Osteoblast (primary cell): ENCODE measurements at regions not wholly inside any gene's neighbourhood (a gene's known extent, or its start where the extent isn't known, plus 50 kb on each side); places are given as distances from the start of the nearest gene placed in this dataset.

Source experiments
- DNase-seq: peaks from one replicate; pipeline ENCODE4 v3.0.0; 2011; ENCODE audit warnings: low spot score, mixed read lengths; ENCODE audit not compliant: insufficient read length; ENCODE audit errors: missing footprints
- H2AFZ ChIP-seq: 2 replicates; pipeline ENCODE4 v1.6.0; 2011; ENCODE audit warnings: mild to moderate bottlenecking, low read length
- H3K27ac ChIP-seq: 2 replicates; pipeline ENCODE4 v1.5.1; 2011; ENCODE audit warnings: mild to moderate bottlenecking, low read depth, low read length, moderate library complexity
- H3K27me3 ChIP-seq: 2 replicates; pipeline ENCODE4 v1.6.0; 2012; ENCODE audit warnings: mild to moderate bottlenecking, control low read depth, inconsistent platforms, low read length, moderate library complexity; ENCODE audit not compliant: insufficient read depth
- H3K36me3 ChIP-seq: 2 replicates; pipeline ENCODE4 v1.5.1; 2011; ENCODE audit warnings: mild to moderate bottlenecking, low read length, control low read depth, moderate library complexity; ENCODE audit not compliant: insufficient read depth
- H3K4me1 ChIP-seq: 2 replicates; pipeline ENCODE4 v1.5.1; 2011; ENCODE audit warnings: mild to moderate bottlenecking, low read length, control low read depth, moderate library complexity; ENCODE audit not compliant: insufficient read depth
- H3K4me2 ChIP-seq: 2 replicates; pipeline ENCODE4 v1.6.0; 2011; ENCODE audit warnings: mild to moderate bottlenecking, low read length; ENCODE audit not compliant: insufficient read depth
- H3K4me3 ChIP-seq: fragments of 200-600 bp; sonication (generic); 3 replicates; pipeline ENCODE4 v1.5.1; 2012; ENCODE audit warnings: mild to moderate bottlenecking, low read length, inconsistent platforms; ENCODE audit not compliant: insufficient read depth
- H3K79me2 ChIP-seq: 2 replicates; pipeline ENCODE4 v1.6.0; 2012; ENCODE audit warnings: mild to moderate bottlenecking, low read length, control low read depth, inconsistent platforms; ENCODE audit not compliant: insufficient read depth
- H3K9me3 ChIP-seq: 2 replicates; pipeline ENCODE4 v1.5.1; 2011; ENCODE audit warnings: low read depth, low read length, control low read depth
- H4K20me1 ChIP-seq: 2 replicates; pipeline ENCODE4 v1.6.0; 2012; ENCODE audit warnings: mild to moderate bottlenecking, low read length, control low read depth; ENCODE audit not compliant: insufficient read depth
- TF ChIP-seq, protein P1 (sequence below): IDR thresholded peaks from 2 replicates; pipeline ENCODE4 v1.5.1; 2011; ENCODE audit warnings: mild to moderate bottlenecking, low read depth, low read length, moderate library complexity; ENCODE audit errors: extremely low read depth

DNA sequence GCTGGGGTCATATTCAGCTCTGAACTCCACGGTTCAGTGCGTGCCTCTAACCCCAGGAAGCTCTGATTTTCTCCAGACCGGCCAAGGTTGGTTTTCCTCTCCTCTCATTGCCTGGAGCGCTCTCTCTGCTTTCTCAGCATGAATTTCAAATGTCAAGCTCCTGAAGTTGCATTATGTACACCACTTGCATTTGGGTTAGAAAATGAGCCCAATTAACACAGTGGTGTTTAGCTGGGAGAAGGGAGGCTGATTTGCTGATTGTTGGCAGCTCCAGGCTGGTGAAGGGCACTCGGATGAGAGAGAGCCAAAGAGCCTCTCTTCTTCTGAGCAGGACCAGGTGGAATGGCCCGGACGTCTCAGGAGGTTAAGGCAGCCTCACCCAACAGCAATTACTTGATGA is 570.9 kb downstream of the VRK1 start:
- Histone ChIP-seq H3K36me3 (no peaks in the 10 kb centered on the region), H2AFZ (no peak overlapping the region), H3K4me2 (no peak overlapping the region), H3K4me1 (no peaks in the 10 kb centered on the region), H3K27me3 (no peaks in the 10 kb centered on the region), H3K9me3 (no peaks in the 10 kb centered on the region), H3K4me3 (no peak overlapping the region), H3K79me2 (no peaks in the 10 kb centered on the region), H4K20me1 (no peaks in the 10 kb centered on the region), H3K27ac (no peak overlapping the region)
- no peak for DNase-seq
- TF ChIP-seq, protein P1, sequence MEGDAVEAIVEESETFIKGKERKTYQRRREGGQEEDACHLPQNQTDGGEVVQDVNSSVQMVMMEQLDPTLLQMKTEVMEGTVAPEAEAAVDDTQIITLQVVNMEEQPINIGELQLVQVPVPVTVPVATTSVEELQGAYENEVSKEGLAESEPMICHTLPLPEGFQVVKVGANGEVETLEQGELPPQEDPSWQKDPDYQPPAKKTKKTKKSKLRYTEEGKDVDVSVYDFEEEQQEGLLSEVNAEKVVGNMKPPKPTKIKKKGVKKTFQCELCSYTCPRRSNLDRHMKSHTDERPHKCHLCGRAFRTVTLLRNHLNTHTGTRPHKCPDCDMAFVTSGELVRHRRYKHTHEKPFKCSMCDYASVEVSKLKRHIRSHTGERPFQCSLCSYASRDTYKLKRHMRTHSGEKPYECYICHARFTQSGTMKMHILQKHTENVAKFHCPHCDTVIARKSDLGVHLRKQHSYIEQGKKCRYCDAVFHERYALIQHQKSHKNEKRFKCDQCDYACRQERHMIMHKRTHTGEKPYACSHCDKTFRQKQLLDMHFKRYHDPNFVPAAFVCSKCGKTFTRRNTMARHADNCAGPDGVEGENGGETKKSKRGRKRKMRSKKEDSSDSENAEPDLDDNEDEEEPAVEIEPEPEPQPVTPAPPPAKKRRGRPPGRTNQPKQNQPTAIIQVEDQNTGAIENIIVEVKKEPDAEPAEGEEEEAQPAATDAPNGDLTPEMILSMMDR = no peak

DNA sequence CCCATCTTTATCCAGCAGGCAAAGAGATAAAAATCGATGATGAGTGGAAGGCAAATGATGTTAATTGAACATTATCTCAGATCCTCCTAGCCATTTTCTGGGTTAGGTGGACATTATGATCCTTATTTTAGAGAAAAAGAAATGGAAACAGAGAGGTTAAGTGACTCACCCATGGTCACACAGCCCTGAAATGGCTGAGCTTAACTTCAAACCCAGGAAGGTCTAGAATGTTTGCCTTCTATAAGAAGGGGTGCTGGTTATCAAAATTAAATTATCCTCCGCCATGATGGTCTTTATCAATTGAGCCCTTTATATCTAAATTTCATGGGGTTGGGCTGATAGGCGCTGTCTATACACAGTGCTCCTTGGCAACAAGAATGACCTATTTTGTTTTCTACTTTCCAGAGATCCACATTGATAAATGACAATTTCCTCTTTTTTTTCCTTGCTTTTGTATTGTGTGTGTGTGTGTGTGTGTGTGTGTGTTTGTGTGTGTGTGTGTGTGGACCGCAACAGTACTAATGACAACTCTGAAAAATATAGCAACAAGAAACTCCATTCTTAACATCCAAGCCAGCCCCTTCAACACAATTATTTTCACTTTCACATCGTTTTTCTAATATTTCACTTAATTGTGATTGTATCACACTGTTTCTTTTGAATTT is 571.9 kb downstream of the VRK1 start:
- H3K27ac ChIP-seq = no peak overlapping the region
- H4K20me1 ChIP-seq = no peaks in the 10 kb centered on the region
- H3K79me2 ChIP-seq = no peaks in the 10 kb centered on the region
- no peaks in the 10 kb centered on the region for H3K9me3 ChIP-seq
- no peaks in the 10 kb centered on the region for H3K4me1 ChIP-seq
- no peak overlapping the region for H3K4me3 ChIP-seq
- no peaks in the 10 kb centered on the region for H3K27me3 ChIP-seq
- no peaks in the 10 kb centered on the region for H3K36me3 ChIP-seq
- DNase-seq = no peak
- TF ChIP-seq, protein P1 = no peak
- no peak overlapping the region for H2AFZ ChIP-seq
- no peak overlapping the region for H3K4me2 ChIP-seq

DNA sequence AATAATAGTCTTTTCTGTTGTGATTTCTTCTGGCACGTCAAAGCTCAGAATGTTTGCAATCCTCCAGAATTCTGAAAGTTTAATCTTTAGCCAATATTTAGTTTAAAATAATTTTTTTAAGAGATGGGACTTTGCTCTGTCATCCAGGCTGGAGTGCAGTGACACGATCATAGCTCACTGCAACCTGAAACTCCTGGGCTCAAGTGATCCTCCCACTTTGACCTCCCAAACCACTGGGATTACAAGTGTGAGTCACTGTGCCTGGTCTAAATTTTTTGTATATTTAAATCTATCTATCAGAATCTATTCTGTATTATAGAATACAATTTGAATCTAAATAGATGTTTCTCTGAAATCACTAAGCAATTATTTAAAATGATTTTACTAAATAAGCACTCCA is 572.7 kb downstream of the VRK1 start:
- Histone ChIP-seq H3K27ac (no peak overlapping the region), H3K4me2 (no peak overlapping the region), H3K27me3 (no peaks in the 10 kb centered on the region), H3K79me2 (no peaks in the 10 kb centered on the region), H3K4me1 (no peaks in the 10 kb centered on the region), H3K9me3 (no peaks in the 10 kb centered on the region), H2AFZ (no peak overlapping the region), H3K4me3 (no peak overlapping the region), H3K36me3 (no peaks in the 10 kb centered on the region), H4K20me1 (no peaks in the 10 kb centered on the region)
- no peak for DNase-seq
- TF ChIP-seq, protein P1 = no peak

DNA sequence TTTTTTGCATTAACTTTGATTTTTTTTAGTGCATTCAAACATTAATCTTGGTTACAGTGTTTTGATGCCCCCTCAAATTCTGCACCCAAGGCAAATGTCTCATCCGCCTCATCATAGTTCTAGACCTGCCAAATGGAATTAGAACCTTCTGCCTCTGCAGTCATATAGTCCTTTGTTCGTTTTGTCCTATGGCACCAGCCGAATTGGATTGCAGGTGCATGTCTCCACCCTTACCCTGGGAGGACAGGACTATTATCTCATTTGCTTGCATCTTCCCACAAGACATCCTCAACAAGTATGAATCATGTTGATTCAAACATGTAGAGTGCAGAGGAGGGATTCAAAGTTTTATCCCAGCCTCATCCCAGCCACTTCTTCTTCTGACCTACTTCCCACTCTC is 579.1 kb downstream of the VRK1 start:
- Histone ChIP-seq H3K27ac (no peak overlapping the region), H4K20me1 (no peaks in the 10 kb centered on the region), H3K9me3 (no peaks in the 10 kb centered on the region), H3K4me1 (no peaks in the 10 kb centered on the region), H3K79me2 (no peaks in the 10 kb centered on the region), H3K4me2 (no peak overlapping the region), H3K4me3 (no peak overlapping the region), H2AFZ (no peak overlapping the region), H3K36me3 (no peaks in the 10 kb centered on the region), H3K27me3 (no peaks in the 10 kb centered on the region)
- no peak for DNase-seq
- TF ChIP-seq, protein P1 = no peak
